ENCODE measurements at regions not wholly inside any gene's neighbourhood (a gene's known extent, or its start where the extent isn't known, plus 50 kb on each side); places are given as distances from the start of the nearest gene placed in this dataset.

DNA sequence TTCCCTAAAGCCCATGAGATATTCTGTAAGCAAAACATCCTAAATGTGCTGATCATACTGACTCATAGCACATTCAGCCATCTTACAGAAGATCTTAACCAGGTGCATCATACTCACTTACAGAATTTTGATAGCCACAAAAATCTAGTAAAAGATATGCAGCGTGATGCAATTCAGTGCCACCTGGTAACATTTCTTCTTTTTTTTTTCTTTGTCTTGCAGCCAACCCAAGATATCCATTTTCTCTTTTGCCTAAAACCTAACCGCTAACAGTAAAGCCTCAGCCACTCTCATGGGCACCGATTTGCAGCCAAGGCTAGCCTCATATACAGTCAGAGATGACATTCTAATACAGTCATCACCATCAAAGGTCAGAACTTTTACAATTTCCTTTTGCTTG lies 293.3 kb downstream of the HACE1 start:
- TF ChIP-seq, protein P1, sequence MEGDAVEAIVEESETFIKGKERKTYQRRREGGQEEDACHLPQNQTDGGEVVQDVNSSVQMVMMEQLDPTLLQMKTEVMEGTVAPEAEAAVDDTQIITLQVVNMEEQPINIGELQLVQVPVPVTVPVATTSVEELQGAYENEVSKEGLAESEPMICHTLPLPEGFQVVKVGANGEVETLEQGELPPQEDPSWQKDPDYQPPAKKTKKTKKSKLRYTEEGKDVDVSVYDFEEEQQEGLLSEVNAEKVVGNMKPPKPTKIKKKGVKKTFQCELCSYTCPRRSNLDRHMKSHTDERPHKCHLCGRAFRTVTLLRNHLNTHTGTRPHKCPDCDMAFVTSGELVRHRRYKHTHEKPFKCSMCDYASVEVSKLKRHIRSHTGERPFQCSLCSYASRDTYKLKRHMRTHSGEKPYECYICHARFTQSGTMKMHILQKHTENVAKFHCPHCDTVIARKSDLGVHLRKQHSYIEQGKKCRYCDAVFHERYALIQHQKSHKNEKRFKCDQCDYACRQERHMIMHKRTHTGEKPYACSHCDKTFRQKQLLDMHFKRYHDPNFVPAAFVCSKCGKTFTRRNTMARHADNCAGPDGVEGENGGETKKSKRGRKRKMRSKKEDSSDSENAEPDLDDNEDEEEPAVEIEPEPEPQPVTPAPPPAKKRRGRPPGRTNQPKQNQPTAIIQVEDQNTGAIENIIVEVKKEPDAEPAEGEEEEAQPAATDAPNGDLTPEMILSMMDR (IDR thresholded peaks at IDR 0.05): no peak
- TF ChIP-seq, protein P2, sequence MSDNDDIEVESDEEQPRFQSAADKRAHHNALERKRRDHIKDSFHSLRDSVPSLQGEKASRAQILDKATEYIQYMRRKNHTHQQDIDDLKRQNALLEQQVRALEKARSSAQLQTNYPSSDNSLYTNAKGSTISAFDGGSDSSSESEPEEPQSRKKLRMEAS (CRISPR knock-in tag; IDR thresholded peaks at IDR 0.05): no peak
- no peak for TF ChIP-seq GABPB1 (CRISPR knock-in tag; IDR thresholded peaks at IDR 0.05)
- TF ChIP-seq, protein P3, sequence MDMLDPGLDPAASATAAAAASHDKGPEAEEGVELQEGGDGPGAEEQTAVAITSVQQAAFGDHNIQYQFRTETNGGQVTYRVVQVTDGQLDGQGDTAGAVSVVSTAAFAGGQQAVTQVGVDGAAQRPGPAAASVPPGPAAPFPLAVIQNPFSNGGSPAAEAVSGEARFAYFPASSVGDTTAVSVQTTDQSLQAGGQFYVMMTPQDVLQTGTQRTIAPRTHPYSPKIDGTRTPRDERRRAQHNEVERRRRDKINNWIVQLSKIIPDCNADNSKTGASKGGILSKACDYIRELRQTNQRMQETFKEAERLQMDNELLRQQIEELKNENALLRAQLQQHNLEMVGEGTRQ (CRISPR knock-in tag; IDR thresholded peaks at IDR 0.05): no peak
- no peak for TF ChIP-seq CBFB (CRISPR knock-in tag; IDR thresholded peaks at IDR 0.05; ENCODE audit: low read depth)
- TF ChIP-seq, protein P4, sequence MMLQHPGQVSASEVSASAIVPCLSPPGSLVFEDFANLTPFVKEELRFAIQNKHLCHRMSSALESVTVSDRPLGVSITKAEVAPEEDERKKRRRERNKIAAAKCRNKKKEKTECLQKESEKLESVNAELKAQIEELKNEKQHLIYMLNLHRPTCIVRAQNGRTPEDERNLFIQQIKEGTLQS (CRISPR knock-in tag; conservative IDR thresholded peaks at IDR 0.05): no peak
- TF ChIP-seq, protein P5, sequence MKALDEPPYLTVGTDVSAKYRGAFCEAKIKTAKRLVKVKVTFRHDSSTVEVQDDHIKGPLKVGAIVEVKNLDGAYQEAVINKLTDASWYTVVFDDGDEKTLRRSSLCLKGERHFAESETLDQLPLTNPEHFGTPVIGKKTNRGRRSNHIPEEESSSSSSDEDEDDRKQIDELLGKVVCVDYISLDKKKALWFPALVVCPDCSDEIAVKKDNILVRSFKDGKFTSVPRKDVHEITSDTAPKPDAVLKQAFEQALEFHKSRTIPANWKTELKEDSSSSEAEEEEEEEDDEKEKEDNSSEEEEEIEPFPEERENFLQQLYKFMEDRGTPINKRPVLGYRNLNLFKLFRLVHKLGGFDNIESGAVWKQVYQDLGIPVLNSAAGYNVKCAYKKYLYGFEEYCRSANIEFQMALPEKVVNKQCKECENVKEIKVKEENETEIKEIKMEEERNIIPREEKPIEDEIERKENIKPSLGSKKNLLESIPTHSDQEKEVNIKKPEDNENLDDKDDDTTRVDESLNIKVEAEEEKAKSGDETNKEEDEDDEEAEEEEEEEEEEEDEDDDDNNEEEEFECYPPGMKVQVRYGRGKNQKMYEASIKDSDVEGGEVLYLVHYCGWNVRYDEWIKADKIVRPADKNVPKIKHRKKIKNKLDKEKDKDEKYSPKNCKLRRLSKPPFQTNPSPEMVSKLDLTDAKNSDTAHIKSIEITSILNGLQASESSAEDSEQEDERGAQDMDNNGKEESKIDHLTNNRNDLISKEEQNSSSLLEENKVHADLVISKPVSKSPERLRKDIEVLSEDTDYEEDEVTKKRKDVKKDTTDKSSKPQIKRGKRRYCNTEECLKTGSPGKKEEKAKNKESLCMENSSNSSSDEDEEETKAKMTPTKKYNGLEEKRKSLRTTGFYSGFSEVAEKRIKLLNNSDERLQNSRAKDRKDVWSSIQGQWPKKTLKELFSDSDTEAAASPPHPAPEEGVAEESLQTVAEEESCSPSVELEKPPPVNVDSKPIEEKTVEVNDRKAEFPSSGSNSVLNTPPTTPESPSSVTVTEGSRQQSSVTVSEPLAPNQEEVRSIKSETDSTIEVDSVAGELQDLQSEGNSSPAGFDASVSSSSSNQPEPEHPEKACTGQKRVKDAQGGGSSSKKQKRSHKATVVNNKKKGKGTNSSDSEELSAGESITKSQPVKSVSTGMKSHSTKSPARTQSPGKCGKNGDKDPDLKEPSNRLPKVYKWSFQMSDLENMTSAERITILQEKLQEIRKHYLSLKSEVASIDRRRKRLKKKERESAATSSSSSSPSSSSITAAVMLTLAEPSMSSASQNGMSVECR (CRISPR knock-in tag; IDR thresholded peaks at IDR 0.05; ENCODE audit: borderline replicate concordance): no peak
- no peak for TF ChIP-seq ZNF232 (CRISPR knock-in tag; IDR thresholded peaks at IDR 0.05)

Data from WTC11 (cell line).